BLaER1 treated with 17β-estradiol and CSF1 and Interleukin-3, amounts not matched to agents 10 nM and 100 nM (cell line): ENCODE measurements at regions not wholly inside any gene's neighbourhood (a gene's known extent, or its start where the extent isn't known, plus 50 kb on each side); places are given as distances from the start of the nearest gene placed in this dataset.
"Not testable (repeated sequence)": the region's sequence is repeated elsewhere in the genome, so short reads cannot be mapped to it uniquely, and the experiment has no call there.

Experiments
- H3K27ac ChIP-seq, 11 experiments: shearing (Covaris generic); formaldehyde crosslinking; 2 replicates each; pipeline ENCODE4 v1.8.1; 2022
- H3K27me3 ChIP-seq, 11 experiments: shearing (Covaris generic); formaldehyde crosslinking; 2 replicates each; pipeline ENCODE4 v1.8.1; 2022
- H3K36me3 ChIP-seq, 11 experiments: shearing (Covaris generic); formaldehyde crosslinking; 2 replicates each; pipeline ENCODE4 v1.8.1; 2022
- H3K4me1 ChIP-seq, 10 experiments: shearing (Covaris generic); formaldehyde crosslinking; 2 replicates each; pipeline ENCODE4 v1.8.1; 2022
- H3K4me2 ChIP-seq, 11 experiments: shearing (Covaris generic); formaldehyde crosslinking; 2 replicates each; pipeline ENCODE4 v1.8.1; 2022
- H3K4me3 ChIP-seq, 10 experiments: shearing (Covaris generic); formaldehyde crosslinking; 2 replicates each; pipeline ENCODE4 v1.8.1; 2022
- H3K9ac ChIP-seq, 11 experiments: shearing (Covaris generic); formaldehyde crosslinking; 2 replicates each; pipeline ENCODE4 v1.8.1; 2022
- H3K9me3 ChIP-seq, 11 experiments: shearing (Covaris generic); formaldehyde crosslinking; replicated peaks in 1 of 11; 2 replicates each; pipeline ENCODE4 v1.8.1; 2022
- H4K20me1 ChIP-seq, 11 experiments: shearing (Covaris generic); formaldehyde crosslinking; 2 replicates each; pipeline ENCODE4 v1.8.1; 2022
- Cebpa-rat ChIP-seq, 11 experiments: shearing (Covaris generic); IDR thresholded peaks; 2 replicates each; pipeline ENCODE4 v1.8.1; 2022

GRCh38 chr3:96465521-96465920, 348.9 kb upstream of the EPHA6 start:
- Histone ChIP-seq H3K27me3 (no peaks in the 10 kb centered on the region), H3K9me3 (no peaks in the 10 kb centered on the region), H3K36me3 (no peaks in the 10 kb centered on the region), H3K4me3 (no peak overlapping the region), H3K4me1 (no peaks in the 10 kb centered on the region), H3K9ac (no peak overlapping the region), H4K20me1 (no peaks in the 10 kb centered on the region), H3K27ac (no peak overlapping the region), H3K4me2 (no peak overlapping the region)
- TF ChIP-seq Cebpa-rat (IDR thresholded peaks at IDR 0.05): no peak

GRCh38 chr3:96466441-96466840, 348.0 kb upstream of the EPHA6 start:
- Histone ChIP-seq H3K36me3 (no peaks in the 10 kb centered on the region), H3K4me1 (no peaks in the 10 kb centered on the region), H3K4me2 (no peak overlapping the region), H3K9me3 (no peaks in the 10 kb centered on the region), H4K20me1 (no peaks in the 10 kb centered on the region), H3K27ac (no peak overlapping the region), H3K9ac (no peak overlapping the region), H3K27me3 (no peaks in the 10 kb centered on the region), H3K4me3 (no peak overlapping the region)
- no peak for TF ChIP-seq Cebpa-rat (IDR thresholded peaks at IDR 0.05)

GRCh38 chr3:96467639-96468038, 346.8 kb upstream of the EPHA6 start:
- Histone ChIP-seq H3K27me3 (no peaks in the 10 kb centered on the region), H3K4me3 (no peak overlapping the region), H3K4me1 (no peaks in the 10 kb centered on the region), H4K20me1 (no peaks in the 10 kb centered on the region), H3K36me3 (no peaks in the 10 kb centered on the region), H3K27ac (no peak overlapping the region), H3K9me3 (no peaks in the 10 kb centered on the region), H3K4me2 (no peak overlapping the region), H3K9ac (no peak overlapping the region)
- TF ChIP-seq Cebpa-rat (IDR thresholded peaks at IDR 0.05): no peak

GRCh38 chr3:96478496-96478895, 335.9 kb upstream of the EPHA6 start:
- Histone ChIP-seq H3K9me3 (no peaks in the 10 kb centered on the region), H3K4me3 (no peak overlapping the region), H3K4me1 (peaks cover 0 to 9% (median 0%) of the 10 kb centered on the region in 10 experiments; a peak in 2 of 20 replicates), H3K27me3 (no peaks in the 10 kb centered on the region), H3K4me2 (peak overlapping the region in 1 of 11 experiments; percentile 10; a peak in 1 of 22 replicates), H3K36me3 (no peaks in the 10 kb centered on the region), H3K9ac (no peak overlapping the region), H4K20me1 (no peaks in the 10 kb centered on the region), H3K27ac (no peak overlapping the region)
- TF ChIP-seq Cebpa-rat (IDR thresholded peaks at IDR 0.05): no peak

- H3K27ac ChIP-seq: no peak overlapping the region
- H3K27me3 ChIP-seq: no peaks in the 10 kb centered on the region
- no peak for TF ChIP-seq Cebpa-rat (IDR thresholded peaks at IDR 0.05)
- H3K4me1 ChIP-seq: peaks cover 0 to 9% (median 0%) of the 10 kb centered on the region in 10 experiments; a peak in 2 of 20 replicates
- H3K36me3 ChIP-seq: no peaks in the 10 kb centered on the region
- H3K4me3 ChIP-seq: no peak overlapping the region
- H3K4me2 ChIP-seq: no peak overlapping the region
- H3K9me3 ChIP-seq: no peaks in the 10 kb centered on the region
- no peak overlapping the region for H3K9ac ChIP-seq
- H4K20me1 ChIP-seq: no peaks in the 10 kb centered on the region
Measured at GRCh38 chr3:96480881-96481280, 333.5 kb upstream of the EPHA6 start.

- not testable (repeated sequence) for H3K9me3 ChIP-seq, H3K4me2 ChIP-seq, H4K20me1 ChIP-seq, H3K9ac ChIP-seq, H3K4me1 ChIP-seq, H3K4me3 ChIP-seq, H3K36me3 ChIP-seq, H3K27ac ChIP-seq, H3K27me3 ChIP-seq
Measured at GRCh38 chr3:96483191-96483590, 331.2 kb upstream of the EPHA6 start.

GRCh38 chr3:96483781-96484180, 330.6 kb upstream of the EPHA6 start:
- Histone ChIP-seq H3K9ac (no peak overlapping the region), H3K27ac (no peak overlapping the region), H3K9me3 (no peaks in the 10 kb centered on the region), H3K36me3 (no peaks in the 10 kb centered on the region), H3K27me3 (no peaks in the 10 kb centered on the region), H4K20me1 (no peaks in the 10 kb centered on the region), H3K4me2 (no peak overlapping the region), H3K4me1 (no peaks in the 10 kb centered on the region), H3K4me3 (no peak overlapping the region)
- TF ChIP-seq Cebpa-rat (IDR thresholded peaks at IDR 0.05): no peak

- H3K9ac ChIP-seq: no peak overlapping the region
- no peaks in the 10 kb centered on the region for H3K36me3 ChIP-seq
- peaks cover 0 to 11% (median 7%) of the 10 kb centered on the region in 11 experiments; a peak in 9 of 22 replicates for H3K9me3 ChIP-seq
- H3K4me1 ChIP-seq: peaks cover 0 to 23% (median 13%) of the 10 kb centered on the region in 10 experiments; a peak in 16 of 20 replicates
- no peak overlapping the region for H3K27ac ChIP-seq
- no peaks in the 10 kb centered on the region for H3K27me3 ChIP-seq
- H4K20me1 ChIP-seq: no peaks in the 10 kb centered on the region
- no peak overlapping the region for H3K4me2 ChIP-seq
- H3K4me3 ChIP-seq: no peak overlapping the region
- TF ChIP-seq Cebpa-rat (IDR thresholded peaks at IDR 0.05): no peak
Measured at GRCh38 chr3:96488708-96489107, 325.7 kb upstream of the EPHA6 start.

GRCh38 chr3:96491023-96491422, 323.4 kb upstream of the EPHA6 start:
- Histone ChIP-seq H3K4me3 (no peak overlapping the region), H3K36me3 (no peaks in the 10 kb centered on the region), H3K27ac (no peak overlapping the region), H3K4me2 (peak overlapping the region in 3 of 11 experiments; percentile 1 to 34 (median 13); a peak in 2 of 22 replicates), H3K9ac (no peak overlapping the region), H4K20me1 (no peaks in the 10 kb centered on the region), H3K9me3 (peaks cover 0 to 22% (median 11%) of the 10 kb centered on the region in 11 experiments; a peak in 12 of 22 replicates), H3K4me1 (peaks cover 0 to 27% (median 13%) of the 10 kb centered on the region in 10 experiments; a peak in 16 of 20 replicates), H3K27me3 (no peaks in the 10 kb centered on the region)
- no peak for TF ChIP-seq Cebpa-rat (IDR thresholded peaks at IDR 0.05)

GRCh38 chr3:96491868-96492267, 322.5 kb upstream of the EPHA6 start:
- no peaks in the 10 kb centered on the region for H3K36me3 ChIP-seq
- no peaks in the 10 kb centered on the region for H3K27me3 ChIP-seq
- no peak for TF ChIP-seq Cebpa-rat (IDR thresholded peaks at IDR 0.05)
- peak overlapping the region in 7 of 11 experiments; percentile 1 to 34 (median 13); a peak in 7 of 22 replicates for H3K4me2 ChIP-seq
- H3K9me3 ChIP-seq: peaks cover 0 to 22% (median 11%) of the 10 kb centered on the region in 11 experiments; a peak in 12 of 22 replicates
- H4K20me1 ChIP-seq: no peaks in the 10 kb centered on the region
- H3K4me1 ChIP-seq: peaks cover 0 to 27% (median 13%) of the 10 kb centered on the region in 10 experiments; a peak in 16 of 20 replicates
- H3K9ac ChIP-seq: no peak overlapping the region
- no peak overlapping the region for H3K4me3 ChIP-seq
- no peak overlapping the region for H3K27ac ChIP-seq
